Activated CD4-positive, alpha-beta T cell treated with anti-CD3 and anti-CD28 coated beads, Interleukin-2, amount 10 ng/mL, durations not matched to agents 7 days and 5 days (primary cell): ENCODE measurements at regions not wholly inside any gene's neighbourhood (a gene's known extent, or its start where the extent isn't known, plus 50 kb on each side); places are given as distances from the start of the nearest gene placed in this dataset.
"Not testable (repeated sequence)": the region's sequence is repeated elsewhere in the genome, so short reads cannot be mapped to it uniquely, and the experiment has no call there.

ENCODE experiments used
- CTCF ChIA-PET: fragments of 350-600 bp; sonication (Branson Sonifier 250); formaldehyde crosslinking; loops from one replicate; lab custom pipeline; 2021; ENCODE audit warnings: antibody characterized with exemption; lab: Charles Lee
- POLR2A ChIA-PET: fragments of 350-600 bp; sonication (Branson Sonifier 250); formaldehyde crosslinking; loops from one replicate; lab custom pipeline; 2021; ENCODE audit warnings: antibody characterized with exemption; lab: Charles Lee
- DNase-seq: peaks from one replicate; pipeline ENCODE4 v3.0.0-alpha.2; 2020
- H3K27ac Mint-ChIP-seq: one replicate; pipeline ENCODE4 v1.8.0; 2021; ENCODE audit warnings: mild to moderate bottlenecking, moderate library complexity, mixed read lengths
- H3K27me3 Mint-ChIP-seq: one replicate; pipeline ENCODE4 v1.8.0; 2021; ENCODE audit warnings: mixed read lengths
- H3K36me3 Mint-ChIP-seq: one replicate; pipeline ENCODE4 v1.8.0; 2021; ENCODE audit warnings: low read depth, mixed read lengths
- H3K4me1 Mint-ChIP-seq: one replicate; pipeline ENCODE4 v1.8.0; 2021; ENCODE audit warnings: mixed read lengths
- H3K4me3 Mint-ChIP-seq: one replicate; pipeline ENCODE4 v1.8.0; 2021; ENCODE audit warnings: mild to moderate bottlenecking, moderate library complexity, mixed read lengths
- H3K9me3 Mint-ChIP-seq: one replicate; pipeline ENCODE4 v1.8.0; 2021; ENCODE audit warnings: mixed read lengths

- H3K36me3 Mint-ChIP-seq, POLR2A ChIA-PET, H3K4me3 Mint-ChIP-seq, H3K4me1 Mint-ChIP-seq, H3K27me3 Mint-ChIP-seq, H3K27ac Mint-ChIP-seq, CTCF ChIA-PET, DNase-seq, H3K9me3 Mint-ChIP-seq: not testable (repeated sequence)
Observed at GRCh38 chr17:20633268-20634059, 53.9 kb downstream of the CDRT15L2 start.

- CTCF ChIA-PET, H3K27ac Mint-ChIP-seq, H3K4me1 Mint-ChIP-seq, H3K36me3 Mint-ChIP-seq, POLR2A ChIA-PET, DNase-seq, H3K4me3 Mint-ChIP-seq, H3K9me3 Mint-ChIP-seq, H3K27me3 Mint-ChIP-seq: not testable (repeated sequence)
Observed at GRCh38 chr17:20640147-20640546, 60.6 kb downstream of the CDRT15L2 start.

- peak overlapping the region; percentile 31 for H3K27ac Mint-ChIP-seq
- CTCF ChIA-PET, H3K27me3 Mint-ChIP-seq, H3K36me3 Mint-ChIP-seq, POLR2A ChIA-PET, H3K4me3 Mint-ChIP-seq, H3K9me3 Mint-ChIP-seq: not testable (repeated sequence)
- H3K4me1 Mint-ChIP-seq: peaks cover 27% of the 10 kb centered on the region
- peak; percentile 27 for DNase-seq
Observed at GRCh38 chr17:20646661-20647272, 67.2 kb downstream of the CDRT15L2 start.

- H3K4me3 Mint-ChIP-seq, DNase-seq, POLR2A ChIA-PET, H3K27ac Mint-ChIP-seq, CTCF ChIA-PET, H3K9me3 Mint-ChIP-seq, H3K27me3 Mint-ChIP-seq, H3K36me3 Mint-ChIP-seq: not testable (repeated sequence)
- peaks cover 37% of the 10 kb centered on the region for H3K4me1 Mint-ChIP-seq
Observed at GRCh38 chr17:20649097-20649767, 69.7 kb downstream of the CDRT15L2 start.

- CTCF ChIA-PET, H3K9me3 Mint-ChIP-seq, H3K36me3 Mint-ChIP-seq, POLR2A ChIA-PET, H3K4me3 Mint-ChIP-seq, H3K27me3 Mint-ChIP-seq: not testable (repeated sequence)
- DNase-seq: peak; percentile 29
- Mint-ChIP-seq H3K4me1 (peaks cover 37% of the 10 kb centered on the region), H3K27ac (peak overlapping the region; percentile 92)
Observed at GRCh38 chr17:20651022-20651421, 71.5 kb downstream of the CDRT15L2 start.

- H3K9me3 Mint-ChIP-seq, POLR2A ChIA-PET, H3K36me3 Mint-ChIP-seq, CTCF ChIA-PET, H3K4me3 Mint-ChIP-seq, H3K27me3 Mint-ChIP-seq, DNase-seq: not testable (repeated sequence)
- Mint-ChIP-seq H3K27ac (peak overlapping the region; percentile 92), H3K4me1 (peaks cover 36% of the 10 kb centered on the region)
Observed at GRCh38 chr17:20651736-20652135, 72.2 kb downstream of the CDRT15L2 start.

- DNase-seq, H3K27ac Mint-ChIP-seq: not testable (repeated sequence)
Observed at GRCh38 chr17:20653391-20653790, 73.9 kb downstream of the CDRT15L2 start.

GRCh38 chr17:20654114-20654513 is 74.6 kb downstream of the CDRT15L2 start:
- H3K36me3 Mint-ChIP-seq, H3K9me3 Mint-ChIP-seq, H3K4me3 Mint-ChIP-seq, H3K27ac Mint-ChIP-seq, H3K27me3 Mint-ChIP-seq, DNase-seq, POLR2A ChIA-PET, CTCF ChIA-PET: not testable (repeated sequence)
- peaks cover 31% of the 10 kb centered on the region for H3K4me1 Mint-ChIP-seq

More at GRCh38 chr17:20653391-20653790, 73.9 kb downstream of the CDRT15L2 start:
- CTCF ChIA-PET, H3K4me3 Mint-ChIP-seq, POLR2A ChIA-PET, H3K36me3 Mint-ChIP-seq, H3K9me3 Mint-ChIP-seq, H3K27me3 Mint-ChIP-seq: not testable (repeated sequence)
- peaks cover 33% of the 10 kb centered on the region for H3K4me1 Mint-ChIP-seq

- H3K27me3 Mint-ChIP-seq, CTCF ChIA-PET, DNase-seq, H3K27ac Mint-ChIP-seq, H3K4me3 Mint-ChIP-seq, H3K9me3 Mint-ChIP-seq, POLR2A ChIA-PET, H3K36me3 Mint-ChIP-seq: not testable (repeated sequence)
- peaks cover 27% of the 10 kb centered on the region for H3K4me1 Mint-ChIP-seq
Observed at GRCh38 chr17:20654575-20654974, 75.1 kb downstream of the CDRT15L2 start.

- CTCF ChIA-PET, H3K27me3 Mint-ChIP-seq, H3K4me1 Mint-ChIP-seq, POLR2A ChIA-PET, H3K9me3 Mint-ChIP-seq, H3K27ac Mint-ChIP-seq, H3K4me3 Mint-ChIP-seq, H3K36me3 Mint-ChIP-seq, DNase-seq: not testable (repeated sequence)
Observed at GRCh38 chr17:20665103-20665955, 85.8 kb downstream of the CDRT15L2 start.

GRCh38 chr17:20666689-20667088 is 87.2 kb downstream of the CDRT15L2 start:
- H3K4me1 Mint-ChIP-seq, H3K4me3 Mint-ChIP-seq, CTCF ChIA-PET, H3K36me3 Mint-ChIP-seq, POLR2A ChIA-PET, H3K27me3 Mint-ChIP-seq, H3K9me3 Mint-ChIP-seq, H3K27ac Mint-ChIP-seq: not testable (repeated sequence)
- DNase-seq: peak; percentile 16

- H3K36me3 Mint-ChIP-seq, CTCF ChIA-PET: not testable (repeated sequence)
Observed at GRCh38 chr17:20667712-20668111, 88.2 kb downstream of the CDRT15L2 start.

GRCh38 chr17:20668316-20668715 is 88.8 kb downstream of the CDRT15L2 start:
- H3K4me3 Mint-ChIP-seq, POLR2A ChIA-PET, H3K9me3 Mint-ChIP-seq, DNase-seq, H3K27me3 Mint-ChIP-seq, H3K36me3 Mint-ChIP-seq, H3K4me1 Mint-ChIP-seq, CTCF ChIA-PET: not testable (repeated sequence)
- peak overlapping the region; percentile 31 for H3K27ac Mint-ChIP-seq

More at GRCh38 chr17:20667712-20668111, 88.2 kb downstream of the CDRT15L2 start:
- H3K27me3 Mint-ChIP-seq, H3K4me1 Mint-ChIP-seq, H3K27ac Mint-ChIP-seq, H3K9me3 Mint-ChIP-seq, POLR2A ChIA-PET, H3K4me3 Mint-ChIP-seq, DNase-seq: not testable (repeated sequence)
